ENCODE measurements at regions not wholly inside any gene's neighbourhood (a gene's known extent, or its start where the extent isn't known, plus 50 kb on each side); places are given as distances from the start of the nearest gene placed in this dataset.

GRCh38 chr1:181142096-181142958, 53.8 kb downstream of the IER5 start:
- peak overlapping the region; percentile 33 to 38 for H3K4me3 ChIP-seq (ENCODE audit: low read depth in 1 of 2, low read length in 2 of 2)
- peaks cover 5 to 15% of the 10 kb centered on the region in 2 donors for H3K4me1 ChIP-seq (ENCODE audit: control insufficient read depth in 1 of 2, insufficient read depth in 2 of 2, low read length in 2 of 2)
- no peaks in the 10 kb centered on the region for H3K9me3 ChIP-seq (ENCODE audit: control insufficient read depth in 1 of 2, low read length in 2 of 2)
- no peaks in the 10 kb centered on the region for H3K36me3 ChIP-seq (ENCODE audit: control insufficient read depth in 1 of 2, insufficient read depth in 2 of 2, low read length in 2 of 2)
- no peaks in the 10 kb centered on the region for H3K27me3 ChIP-seq (ENCODE audit: control insufficient read depth in 1 of 2, insufficient read depth in 2 of 2, low read length in 2 of 2)
- H3K27ac ChIP-seq (ENCODE audit: low read depth, low read length): no peak overlapping the region
- no peak overlapping the region for H3K9ac ChIP-seq (ENCODE audit: low read depth in 1 of 2, low read length in 2 of 2)

- Histone ChIP-seq H3K4me1 (ENCODE audit: control insufficient read depth in 1 of 2, insufficient read depth in 2 of 2, low read length in 2 of 2) (peaks cover 5 to 15% of the 10 kb centered on the region in 2 donors), H3K36me3 (ENCODE audit: control insufficient read depth in 1 of 2, insufficient read depth in 2 of 2, low read length in 2 of 2) (no peaks in the 10 kb centered on the region), H3K9ac (ENCODE audit: low read depth in 1 of 2, low read length in 2 of 2) (no peak overlapping the region), H3K9me3 (ENCODE audit: control insufficient read depth in 1 of 2, low read length in 2 of 2) (no peaks in the 10 kb centered on the region), H3K27ac (ENCODE audit: low read depth, low read length) (no peak overlapping the region), H3K4me3 (ENCODE audit: low read depth in 1 of 2, low read length in 2 of 2) (no peak overlapping the region), H3K27me3 (ENCODE audit: control insufficient read depth in 1 of 2, insufficient read depth in 2 of 2, low read length in 2 of 2) (no peaks in the 10 kb centered on the region)
Observed at GRCh38 chr1:181143102-181143859, 54.8 kb downstream of the IER5 start.

DNA sequence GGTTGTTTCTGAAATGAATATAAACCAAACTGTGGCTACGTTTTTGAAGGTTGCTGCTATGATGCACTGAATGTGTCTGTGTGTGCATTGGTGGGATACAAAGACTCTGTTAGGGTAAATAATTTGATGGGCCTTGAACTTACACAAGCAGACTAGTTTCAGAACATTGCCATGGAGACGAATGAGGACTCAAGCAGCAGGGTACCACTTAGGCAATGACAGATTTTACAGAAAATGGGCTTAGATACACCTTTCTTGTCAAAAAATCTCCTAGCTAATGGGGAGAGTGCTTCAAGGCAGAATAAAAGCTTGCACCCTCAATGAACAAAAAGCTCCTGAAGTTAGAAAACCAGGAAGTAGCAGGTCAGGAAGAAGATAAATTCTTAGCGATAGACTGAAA, 55.7 kb downstream of the IER5 start:
- peaks cover 15 to 23% of the 10 kb centered on the region in 2 donors for H3K4me1 ChIP-seq (ENCODE audit: control insufficient read depth in 1 of 2, insufficient read depth in 2 of 2, low read length in 2 of 2)
- no peaks in the 10 kb centered on the region for H3K36me3 ChIP-seq (ENCODE audit: control insufficient read depth in 1 of 2, insufficient read depth in 2 of 2, low read length in 2 of 2)
- H3K9ac ChIP-seq (ENCODE audit: low read depth in 1 of 2, low read length in 2 of 2): no peak overlapping the region
- H3K4me3 ChIP-seq (ENCODE audit: low read depth in 1 of 2, low read length in 2 of 2): no peak overlapping the region
- no peaks in the 10 kb centered on the region for H3K9me3 ChIP-seq (ENCODE audit: control insufficient read depth in 1 of 2, low read length in 2 of 2)
- H3K27me3 ChIP-seq (ENCODE audit: control insufficient read depth in 1 of 2, insufficient read depth in 2 of 2, low read length in 2 of 2): no peaks in the 10 kb centered on the region
- H3K27ac ChIP-seq (ENCODE audit: low read depth, low read length): no peak overlapping the region

- Histone ChIP-seq H3K9ac (ENCODE audit: low read depth in 1 of 2, low read length in 2 of 2) (no peak overlapping the region), H3K9me3 (ENCODE audit: control insufficient read depth in 1 of 2, low read length in 2 of 2) (no peaks in the 10 kb centered on the region), H3K4me3 (ENCODE audit: low read depth in 1 of 2, low read length in 2 of 2) (no peak overlapping the region), H3K27me3 (ENCODE audit: control insufficient read depth in 1 of 2, insufficient read depth in 2 of 2, low read length in 2 of 2) (no peaks in the 10 kb centered on the region), H3K4me1 (ENCODE audit: control insufficient read depth in 1 of 2, insufficient read depth in 2 of 2, low read length in 2 of 2) (peaks cover 51 to 53% of the 10 kb centered on the region in 2 donors), H3K36me3 (ENCODE audit: control insufficient read depth in 1 of 2, insufficient read depth in 2 of 2, low read length in 2 of 2) (no peaks in the 10 kb centered on the region), H3K27ac (ENCODE audit: low read depth, low read length) (no peak overlapping the region)
Observed at GRCh38 chr1:181148636-181149035, 60.1 kb downstream of the IER5 start.

GRCh38 chr1:181149326-181150125, 61.0 kb downstream of the IER5 start:
- H3K36me3 ChIP-seq (ENCODE audit: control insufficient read depth in 1 of 2, insufficient read depth in 2 of 2, low read length in 2 of 2): no peaks in the 10 kb centered on the region
- no peak overlapping the region for H3K4me3 ChIP-seq (ENCODE audit: low read depth in 1 of 2, low read length in 2 of 2)
- H3K9me3 ChIP-seq (ENCODE audit: control insufficient read depth in 1 of 2, low read length in 2 of 2): no peaks in the 10 kb centered on the region
- H3K9ac ChIP-seq (ENCODE audit: low read depth in 1 of 2, low read length in 2 of 2): no peak overlapping the region
- peaks cover 51 to 53% of the 10 kb centered on the region in 2 donors for H3K4me1 ChIP-seq (ENCODE audit: control insufficient read depth in 1 of 2, insufficient read depth in 2 of 2, low read length in 2 of 2)
- H3K27me3 ChIP-seq (ENCODE audit: control insufficient read depth in 1 of 2, insufficient read depth in 2 of 2, low read length in 2 of 2): no peaks in the 10 kb centered on the region
- no peak overlapping the region for H3K27ac ChIP-seq (ENCODE audit: low read depth, low read length)

- Histone ChIP-seq H3K27ac (ENCODE audit: low read depth, low read length) (no peak overlapping the region), H3K36me3 (ENCODE audit: control insufficient read depth in 1 of 2, insufficient read depth in 2 of 2, low read length in 2 of 2) (no peaks in the 10 kb centered on the region), H3K27me3 (ENCODE audit: control insufficient read depth in 1 of 2, insufficient read depth in 2 of 2, low read length in 2 of 2) (no peaks in the 10 kb centered on the region), H3K9ac (ENCODE audit: low read depth in 1 of 2, low read length in 2 of 2) (no peak overlapping the region), H3K9me3 (ENCODE audit: control insufficient read depth in 1 of 2, low read length in 2 of 2) (no peaks in the 10 kb centered on the region), H3K4me1 (ENCODE audit: control insufficient read depth in 1 of 2, insufficient read depth in 2 of 2, low read length in 2 of 2) (peaks cover 51 to 53% of the 10 kb centered on the region in 2 donors), H3K4me3 (ENCODE audit: low read depth in 1 of 2, low read length in 2 of 2) (no peak overlapping the region)
Observed at GRCh38 chr1:181150273-181150672, 61.8 kb downstream of the IER5 start.

GRCh38 chr1:181150842-181151241, 62.3 kb downstream of the IER5 start:
- H3K4me1 ChIP-seq (ENCODE audit: control insufficient read depth in 1 of 2, insufficient read depth in 2 of 2, low read length in 2 of 2): peaks cover 51 to 53% of the 10 kb centered on the region in 2 donors
- no peaks in the 10 kb centered on the region for H3K9me3 ChIP-seq (ENCODE audit: control insufficient read depth in 1 of 2, low read length in 2 of 2)
- no peak overlapping the region for H3K27ac ChIP-seq (ENCODE audit: low read depth, low read length)

DNA sequence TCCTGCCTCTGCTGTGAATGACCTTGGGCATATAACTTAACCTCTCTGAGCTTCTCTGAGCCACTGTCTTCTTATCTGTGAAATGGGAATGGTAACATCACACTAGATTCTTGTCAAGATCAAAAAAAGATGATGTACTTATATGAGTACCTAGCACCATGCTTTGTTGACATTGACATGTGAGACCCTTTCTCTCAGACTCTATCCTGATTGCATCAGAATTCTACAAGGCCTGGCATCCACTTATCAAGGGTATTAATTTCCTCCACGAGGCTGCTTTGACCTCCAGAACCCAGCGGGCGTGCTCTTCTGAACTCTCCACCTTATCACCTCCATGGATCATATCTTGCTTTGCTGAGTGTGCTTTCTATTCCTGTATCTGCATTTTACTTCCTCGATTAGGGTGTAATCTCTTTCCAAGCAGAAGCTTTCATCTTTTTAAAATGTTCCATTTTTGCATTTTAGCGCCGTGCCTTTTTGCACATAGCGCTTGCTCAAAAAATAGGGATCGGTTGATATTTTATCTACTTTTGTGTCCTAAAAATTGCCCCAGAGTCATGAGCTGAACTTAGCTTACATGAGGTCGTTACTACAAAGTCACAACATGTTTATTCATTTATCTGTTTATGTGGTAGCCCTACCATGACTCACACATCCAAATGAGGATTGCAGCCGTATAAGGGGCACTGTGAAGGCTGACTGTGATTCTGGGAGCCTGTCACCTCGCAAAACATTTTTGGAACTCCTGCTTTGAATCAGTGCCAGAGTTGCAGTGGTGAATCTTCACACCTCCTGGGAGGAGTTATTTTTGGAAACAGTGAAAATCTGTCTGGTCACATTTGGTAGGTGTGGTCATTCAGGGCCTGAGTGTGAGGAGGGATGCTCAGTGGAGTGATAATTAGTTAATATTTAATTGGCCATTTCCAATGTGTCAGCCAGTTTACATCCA, 63.2 kb downstream of the IER5 start:
- Histone ChIP-seq H3K9ac (ENCODE audit: low read depth in 1 of 2, low read length in 2 of 2) (peak overlapping the region in 1 of 2 donors; percentile 42), H3K9me3 (ENCODE audit: control insufficient read depth in 1 of 2, low read length in 2 of 2) (no peaks in the 10 kb centered on the region), H3K27me3 (ENCODE audit: control insufficient read depth in 1 of 2, insufficient read depth in 2 of 2, low read length in 2 of 2) (no peaks in the 10 kb centered on the region), H3K27ac (ENCODE audit: low read depth, low read length) (peak overlapping the region; percentile 51), H3K4me1 (ENCODE audit: control insufficient read depth in 1 of 2, insufficient read depth in 2 of 2, low read length in 2 of 2) (peaks cover 51 to 53% of the 10 kb centered on the region in 2 donors), H3K36me3 (ENCODE audit: control insufficient read depth in 1 of 2, insufficient read depth in 2 of 2, low read length in 2 of 2) (no peaks in the 10 kb centered on the region), H3K4me3 (ENCODE audit: low read depth in 1 of 2, low read length in 2 of 2) (no peak overlapping the region)

More at GRCh38 chr1:181150842-181151241, 62.3 kb downstream of the IER5 start:
- H3K4me3 ChIP-seq (ENCODE audit: low read depth in 1 of 2, low read length in 2 of 2): no peak overlapping the region
- H3K27me3 ChIP-seq (ENCODE audit: control insufficient read depth in 1 of 2, insufficient read depth in 2 of 2, low read length in 2 of 2): no peaks in the 10 kb centered on the region
- no peaks in the 10 kb centered on the region for H3K36me3 ChIP-seq (ENCODE audit: control insufficient read depth in 1 of 2, insufficient read depth in 2 of 2, low read length in 2 of 2)
- no peak overlapping the region for H3K9ac ChIP-seq (ENCODE audit: low read depth in 1 of 2, low read length in 2 of 2)

Data from duodenal mucosa (tissue), 2 donors.